ENCODE measurements at regions not wholly inside any gene's neighbourhood (a gene's known extent, or its start where the extent isn't known, plus 50 kb on each side); places are given as distances from the start of the nearest gene placed in this dataset.
A peak's percentile ranks its signal among the peaks of the same experiment; 100 is the strongest.

DNA sequence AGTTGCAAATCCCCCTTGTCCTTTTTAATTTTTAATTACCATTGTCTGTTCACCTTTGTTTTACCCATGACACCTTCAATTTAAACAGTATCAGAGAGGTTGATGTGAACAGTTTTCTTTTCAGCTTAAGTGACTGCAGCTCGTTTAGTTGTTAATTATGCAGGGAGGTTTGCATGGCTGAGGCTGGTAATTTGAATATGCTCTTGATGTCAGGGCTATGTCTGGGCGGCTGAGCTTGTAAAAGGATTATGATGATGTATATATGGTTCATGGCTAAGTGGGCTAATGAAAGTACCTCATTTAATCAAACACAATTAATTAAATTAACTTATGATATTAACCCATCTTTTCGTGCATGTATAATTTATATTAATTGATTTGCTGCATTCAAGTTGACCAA, 822.1 kb downstream of the GALR1 start:
- Histone ChIP-seq H3K9me3 (peaks cover 0 to 7% (median 6%) of the 10 kb centered on the region in 4 donors), H3K27me3 (peaks cover 0 to 7% (median 0%) of the 10 kb centered on the region in 3 donors), H3K27ac (no peak overlapping the region), H3K4me3 (no peak overlapping the region), H3K4me1 (peaks cover 0 to 11% (median 3%) of the 10 kb centered on the region in 4 donors), H3K36me3 (no peaks in the 10 kb centered on the region)
- WGBS, 5 donors: 77 to 86% (median 79%) methylated on average over 3 of the region's 3 CpGs
- no peak for DNase-seq
- intact Hi-C loops (cut with DNase I; ENCODE audit: low total_unique reads): no loop called here
- TF ChIP-seq POLR2AphosphoS5 (IDR thresholded peaks at IDR 0.05): no peak
- no peak for TF ChIP-seq EP300 (IDR thresholded peaks at IDR 0.05)
- no peak for TF ChIP-seq POLR2A (IDR thresholded peaks at IDR 0.05)
- TF ChIP-seq, protein P1, sequence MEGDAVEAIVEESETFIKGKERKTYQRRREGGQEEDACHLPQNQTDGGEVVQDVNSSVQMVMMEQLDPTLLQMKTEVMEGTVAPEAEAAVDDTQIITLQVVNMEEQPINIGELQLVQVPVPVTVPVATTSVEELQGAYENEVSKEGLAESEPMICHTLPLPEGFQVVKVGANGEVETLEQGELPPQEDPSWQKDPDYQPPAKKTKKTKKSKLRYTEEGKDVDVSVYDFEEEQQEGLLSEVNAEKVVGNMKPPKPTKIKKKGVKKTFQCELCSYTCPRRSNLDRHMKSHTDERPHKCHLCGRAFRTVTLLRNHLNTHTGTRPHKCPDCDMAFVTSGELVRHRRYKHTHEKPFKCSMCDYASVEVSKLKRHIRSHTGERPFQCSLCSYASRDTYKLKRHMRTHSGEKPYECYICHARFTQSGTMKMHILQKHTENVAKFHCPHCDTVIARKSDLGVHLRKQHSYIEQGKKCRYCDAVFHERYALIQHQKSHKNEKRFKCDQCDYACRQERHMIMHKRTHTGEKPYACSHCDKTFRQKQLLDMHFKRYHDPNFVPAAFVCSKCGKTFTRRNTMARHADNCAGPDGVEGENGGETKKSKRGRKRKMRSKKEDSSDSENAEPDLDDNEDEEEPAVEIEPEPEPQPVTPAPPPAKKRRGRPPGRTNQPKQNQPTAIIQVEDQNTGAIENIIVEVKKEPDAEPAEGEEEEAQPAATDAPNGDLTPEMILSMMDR (IDR thresholded peaks at IDR 0.05): no peak

DNA sequence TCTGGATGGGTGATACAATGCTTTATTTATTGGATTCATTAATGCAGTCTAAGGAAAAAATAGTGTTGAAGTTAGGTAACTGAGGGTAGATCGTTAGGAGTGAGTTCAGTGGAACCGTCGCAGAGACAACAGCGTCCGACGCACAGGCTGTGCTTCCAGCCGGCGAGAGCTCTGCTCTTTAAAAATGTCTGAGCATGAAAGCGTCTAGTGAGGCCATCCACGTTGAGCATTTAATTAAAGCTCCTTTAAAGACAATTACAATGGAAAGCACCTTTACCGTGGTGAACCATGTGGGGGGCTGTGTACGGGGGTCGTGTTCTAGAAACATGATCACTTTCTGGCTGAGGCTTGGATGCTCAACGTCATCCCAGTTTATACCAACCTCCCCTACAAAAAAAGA, 822.7 kb downstream of the GALR1 start:
- TF ChIP-seq, protein P1 (IDR thresholded peaks at IDR 0.05): no peak
- TF ChIP-seq POLR2AphosphoS5 (IDR thresholded peaks at IDR 0.05) (no peak), EP300 (IDR thresholded peaks at IDR 0.05) (no peak), POLR2A (IDR thresholded peaks at IDR 0.05) (no peak)

DNA sequence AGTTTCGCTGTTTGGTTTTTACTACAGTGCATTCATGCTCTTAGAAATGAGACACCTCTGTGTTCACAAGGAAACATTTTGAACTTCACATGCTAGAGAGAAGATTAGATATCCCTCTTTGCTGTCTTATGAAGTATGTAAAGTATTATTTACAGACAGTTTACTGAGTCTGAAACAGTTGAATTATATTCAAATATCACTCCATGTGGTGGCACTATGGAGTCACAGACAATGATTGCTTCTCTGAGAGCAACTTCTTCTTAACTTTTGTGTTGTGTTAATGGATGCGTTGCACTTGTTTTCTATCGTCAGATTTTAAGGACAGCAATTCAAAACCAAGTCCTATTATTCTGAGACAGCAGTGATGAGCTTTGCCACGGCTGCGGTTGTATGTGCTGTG, 823.6 kb downstream of the GALR1 start:
- H3K27me3 ChIP-seq: peaks cover 0 to 7% (median 0%) of the 10 kb centered on the region in 3 donors
- no peak overlapping the region for H3K27ac ChIP-seq
- no peaks in the 10 kb centered on the region for H3K36me3 ChIP-seq
- 54 to 63% (median 62%) methylated on average over 5 of the region's 5 CpGs for WGBS, 5 donors
- intact Hi-C loops (cut with DNase I; ENCODE audit: low total_unique reads): no loop called here
- DNase-seq: peak in 1 of 2 donors; percentile 40
- TF ChIP-seq EP300 (IDR thresholded peaks at IDR 0.05) (no peak), POLR2AphosphoS5 (IDR thresholded peaks at IDR 0.05) (no peak), POLR2A (IDR thresholded peaks at IDR 0.05) (no peak)
- TF ChIP-seq, protein P1 (IDR thresholded peaks at IDR 0.05): no peak
- peaks cover 0 to 11% (median 3%) of the 10 kb centered on the region in 4 donors for H3K4me1 ChIP-seq
- no peak overlapping the region for H3K4me3 ChIP-seq
- no peaks in the 10 kb centered on the region for H3K9me3 ChIP-seq

More for the DNA sequence above, 822.7 kb downstream of the GALR1 start:
- Histone ChIP-seq H3K4me1 (peaks cover 0 to 11% (median 3%) of the 10 kb centered on the region in 4 donors), H3K4me3 (no peak overlapping the region), H3K9me3 (peaks cover 0 to under 1% (median 0%) of the 10 kb centered on the region in 4 donors), H3K36me3 (no peaks in the 10 kb centered on the region), H3K27me3 (peaks cover 0 to 7% (median 0%) of the 10 kb centered on the region in 3 donors), H3K27ac (no peak overlapping the region)
- intact Hi-C loops (cut with DNase I; ENCODE audit: low total_unique reads): no loop called here
- no peak for DNase-seq
- WGBS, 5 donors: 77 to 82% (median 81%) methylated on average over 14 of the region's 14 CpGs

DNA sequence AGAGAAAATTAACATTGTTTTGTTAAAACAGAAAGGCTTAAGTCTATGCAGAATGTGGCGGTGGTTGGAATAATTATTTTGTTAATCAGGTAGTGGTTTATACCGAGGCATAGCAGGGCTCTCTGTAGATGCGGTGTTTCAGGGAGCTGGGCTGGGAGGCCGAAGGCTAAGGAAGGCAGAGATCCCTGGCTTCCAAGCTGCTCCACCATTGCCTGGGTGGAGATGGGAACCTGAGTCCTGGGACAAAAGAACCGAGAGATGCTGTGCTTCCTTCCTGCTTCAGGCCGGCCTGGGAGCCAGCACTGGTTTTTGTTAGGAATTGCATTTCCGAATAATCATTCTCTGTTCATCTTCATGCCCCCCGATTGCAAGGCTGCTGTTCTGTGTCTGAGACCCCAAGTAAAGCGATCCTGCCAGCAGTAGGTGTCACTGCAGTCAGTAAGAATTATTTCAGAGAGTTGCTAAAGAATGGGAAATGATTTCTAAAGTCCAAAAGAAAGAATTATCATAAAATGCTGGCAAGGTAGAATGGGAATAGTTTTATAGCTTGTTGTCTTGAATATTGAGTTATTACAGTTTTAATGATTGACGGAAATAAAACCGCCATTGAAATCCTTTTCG, 824.9 kb downstream of the GALR1 start:
- H3K27ac ChIP-seq: no peak overlapping the region
- TF ChIP-seq POLR2A (IDR thresholded peaks at IDR 0.05) (no peak), POLR2AphosphoS5 (IDR thresholded peaks at IDR 0.05) (no peak), EP300 (IDR thresholded peaks at IDR 0.05) (no peak)
- TF ChIP-seq, protein P1 (IDR thresholded peaks at IDR 0.05): no peak
- intact Hi-C loops (cut with DNase I; ENCODE audit: low total_unique reads): no loop called here
- no peak overlapping the region for H3K4me3 ChIP-seq
- peaks cover 0 to 11% (median 3%) of the 10 kb centered on the region in 4 donors for H3K4me1 ChIP-seq
- WGBS, 5 donors: 54 to 66% (median 58%) methylated on average over 12 of the region's 12 CpGs
- H3K9me3 ChIP-seq: no peaks in the 10 kb centered on the region
- peaks cover 0 to 7% (median 0%) of the 10 kb centered on the region in 3 donors for H3K27me3 ChIP-seq
- no peaks in the 10 kb centered on the region for H3K36me3 ChIP-seq
- DNase-seq: peak in 1 of 2 donors; percentile 12
